NCI-H2196 (cell line): ENCODE measurements at regions not wholly inside any gene's neighbourhood (a gene's known extent, or its start where the extent isn't known, plus 50 kb on each side); places are given as distances from the start of the nearest gene placed in this dataset.
"Not testable (repeated sequence)": the region's sequence is repeated elsewhere in the genome, so short reads cannot be mapped to it uniquely, and the experiment has no call there.

Source experiments
- DNase-seq: peaks from one replicate; lab custom pipeline; 2025; ENCODE audit not compliant: unreplicated experiment; lab: John Stamatoyannopoulos, UW

GRCh38 chr2:240367721-240368120 is 67.7 kb upstream of the GPC1 start:
- no peak for DNase-seq

- peak; percentile 81 for DNase-seq
Observed at GRCh38 chr2:240368781-240369331, 66.6 kb upstream of the GPC1 start.

- DNase-seq, result no peak
Observed at GRCh38 chr2:240369335-240369734, 66.1 kb upstream of the GPC1 start.

GRCh38 chr2:240369801-240370585 is 65.5 kb upstream of the GPC1 start:
- DNase-seq, result no peak

GRCh38 chr2:240371129-240372000 is 64.1 kb upstream of the GPC1 start:
- no peak for DNase-seq

- no peak for DNase-seq
Observed at GRCh38 chr2:240372101-240372500, 63.4 kb upstream of the GPC1 start.

GRCh38 chr2:240373289-240373885 is 62.1 kb upstream of the GPC1 start:
- DNase-seq, result no peak

- DNase-seq, result no peak
Observed at GRCh38 chr2:240374085-240374907, 61.2 kb upstream of the GPC1 start.

GRCh38 chr2:240375024-240375645 is 60.3 kb upstream of the GPC1 start:
- DNase-seq, result no peak

- DNase-seq, result no peak
Observed at GRCh38 chr2:240376739-240377138, 58.7 kb upstream of the GPC1 start.

GRCh38 chr2:240377366-240377765 is 58.1 kb upstream of the GPC1 start:
- DNase-seq, result no peak

GRCh38 chr2:240379089-240379636 is 56.3 kb upstream of the GPC1 start:
- DNase-seq, result no peak

- DNase-seq, result no peak
Observed at GRCh38 chr2:240383099-240383758, 52.2 kb upstream of the GPC1 start.

GRCh38 chr2:240383871-240384700 is 51.4 kb upstream of the GPC1 start:
- DNase-seq, result no peak

GRCh38 chr2:240384711-240385450 is 50.6 kb upstream of the GPC1 start:
- DNase-seq, result no peak

GRCh38 chr2:240385451-240386161 is 49.9 kb upstream of the GPC1 start:
- not testable (repeated sequence) for DNase-seq
